Endothelial cell of umbilical vein (primary cell): ENCODE measurements at regions not wholly inside any gene's neighbourhood (a gene's known extent, or its start where the extent isn't known, plus 50 kb on each side); places are given as distances from the start of the nearest gene placed in this dataset.

Experiments
- EZH2 ChIP-seq: IDR thresholded peaks from 2 replicates; pipeline ENCODE4 v1.6.1; 2012; ENCODE audit warnings: borderline replicate concordance, low read depth, mild to moderate bottlenecking, moderate library complexity, low read length, inconsistent platforms; ENCODE audit not compliant: severe bottlenecking
- POLR2A ChIP-seq: IDR thresholded peaks from 2 replicates; pipeline ENCODE4 v1.6.1; 2012; ENCODE audit warnings: low read depth, mild to moderate bottlenecking, control low read depth, low read length
- POLR2AphosphoS5 ChIP-seq: IDR thresholded peaks from 2 replicates; pipeline ENCODE4 v1.6.1; 2012; ENCODE audit warnings: low read depth, mild to moderate bottlenecking, control low read depth, low read length, moderate library complexity; ENCODE audit not compliant: insufficient read depth
- TF ChIP-seq, protein P1 (sequence below), 2 donors: IDR thresholded peaks; 1 replicate in 1 of 2; 2 replicates in 1 of 2; pipeline ENCODE4 v1.5.1; 2011; ENCODE audit warnings: low read length in 2 of 2, mild to moderate bottlenecking in 2 of 2, moderate library complexity in 2 of 2, control low read depth in 1 of 2, inconsistent platforms in 1 of 2, low read depth in 1 of 2; ENCODE audit not compliant: insufficient read depth in 1 of 2; ENCODE audit errors: extremely low read depth in 1 of 2
- TF ChIP-seq, protein P2 (sequence below): IDR thresholded peaks from 2 replicates; pipeline ENCODE4 v1.6.1; 2011; ENCODE audit not compliant: insufficient read depth, insufficient read length

DNA sequence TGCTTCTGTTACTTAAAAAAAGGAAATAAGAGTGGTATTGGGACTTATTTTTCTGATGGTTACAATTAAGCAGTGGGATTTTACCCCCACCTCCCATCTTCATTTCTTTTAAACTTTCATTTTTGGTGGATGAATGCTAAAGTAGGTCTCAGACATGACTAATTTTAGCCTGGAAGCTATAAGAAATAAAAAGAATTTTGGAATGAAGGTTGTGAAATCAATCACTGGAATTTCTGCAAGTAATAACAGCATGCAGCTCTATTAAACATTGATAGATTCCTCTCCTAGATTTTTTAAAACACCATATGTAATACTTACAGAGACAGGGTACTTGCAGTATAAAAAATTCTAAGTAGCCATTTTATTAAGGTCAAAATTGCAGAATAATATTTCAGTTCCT is 164.2 kb upstream of the CLEC14A start:
- TF ChIP-seq, protein P1, sequence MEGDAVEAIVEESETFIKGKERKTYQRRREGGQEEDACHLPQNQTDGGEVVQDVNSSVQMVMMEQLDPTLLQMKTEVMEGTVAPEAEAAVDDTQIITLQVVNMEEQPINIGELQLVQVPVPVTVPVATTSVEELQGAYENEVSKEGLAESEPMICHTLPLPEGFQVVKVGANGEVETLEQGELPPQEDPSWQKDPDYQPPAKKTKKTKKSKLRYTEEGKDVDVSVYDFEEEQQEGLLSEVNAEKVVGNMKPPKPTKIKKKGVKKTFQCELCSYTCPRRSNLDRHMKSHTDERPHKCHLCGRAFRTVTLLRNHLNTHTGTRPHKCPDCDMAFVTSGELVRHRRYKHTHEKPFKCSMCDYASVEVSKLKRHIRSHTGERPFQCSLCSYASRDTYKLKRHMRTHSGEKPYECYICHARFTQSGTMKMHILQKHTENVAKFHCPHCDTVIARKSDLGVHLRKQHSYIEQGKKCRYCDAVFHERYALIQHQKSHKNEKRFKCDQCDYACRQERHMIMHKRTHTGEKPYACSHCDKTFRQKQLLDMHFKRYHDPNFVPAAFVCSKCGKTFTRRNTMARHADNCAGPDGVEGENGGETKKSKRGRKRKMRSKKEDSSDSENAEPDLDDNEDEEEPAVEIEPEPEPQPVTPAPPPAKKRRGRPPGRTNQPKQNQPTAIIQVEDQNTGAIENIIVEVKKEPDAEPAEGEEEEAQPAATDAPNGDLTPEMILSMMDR (IDR thresholded peaks at IDR 0.05; ENCODE audit: extremely low read depth in 1 of 2, insufficient read depth in 1 of 2, low read depth in 1 of 2, low read length in 2 of 2): no peak
- TF ChIP-seq POLR2AphosphoS5: no peak
- no peak for TF ChIP-seq EZH2
- TF ChIP-seq POLR2A: no peak
- TF ChIP-seq, protein P2, sequence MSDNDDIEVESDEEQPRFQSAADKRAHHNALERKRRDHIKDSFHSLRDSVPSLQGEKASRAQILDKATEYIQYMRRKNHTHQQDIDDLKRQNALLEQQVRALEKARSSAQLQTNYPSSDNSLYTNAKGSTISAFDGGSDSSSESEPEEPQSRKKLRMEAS: no peak
